H9 (cell line): ENCODE measurements at regions not wholly inside any gene's neighbourhood (a gene's known extent, or its start where the extent isn't known, plus 50 kb on each side); places are given as distances from the start of the nearest gene placed in this dataset.

ENCODE experiments used
- DNase-seq: peaks from one replicate; pipeline ENCODE4 v3.0.0-alpha.2; 2017
- H2AFZ ChIP-seq: one replicate; pipeline ENCODE4 v1.6.1; 2013; ENCODE audit warnings: mild to moderate bottlenecking, low read length, control low read depth, moderate library complexity
- H2AK5ac ChIP-seq: 2 replicates; pipeline ENCODE4 v1.6.1; 2013; ENCODE audit warnings: low read length, control low read depth, mixed read lengths; ENCODE audit not compliant: insufficient read length
- H2BK120ac ChIP-seq: one replicate; pipeline ENCODE4 v1.6.1; 2013; ENCODE audit warnings: low read depth, mild to moderate bottlenecking, low read length, control low read depth, inconsistent platforms; ENCODE audit not compliant: poor library complexity, severe bottlenecking
- H2BK12ac ChIP-seq: 2 replicates; pipeline ENCODE4 v1.6.1; 2013; ENCODE audit warnings: low read length, control low read depth, mixed read lengths, low read depth; ENCODE audit not compliant: insufficient read length
- H2BK15ac ChIP-seq: 2 replicates; pipeline ENCODE4 v1.6.1; 2013; ENCODE audit warnings: low read depth, low read length, control low read depth
- H2BK20ac ChIP-seq: one replicate; pipeline ENCODE4 v1.6.1; 2013; ENCODE audit warnings: low read depth, mild to moderate bottlenecking, low read length, control low read depth, inconsistent platforms; ENCODE audit not compliant: poor library complexity, severe bottlenecking
- H2BK5ac ChIP-seq: 2 replicates; pipeline ENCODE4 v1.6.1; 2013; ENCODE audit warnings: low read length, control low read depth, mixed read lengths; ENCODE audit not compliant: insufficient read length
- H3K14ac ChIP-seq: 2 replicates; pipeline ENCODE4 v1.6.1; 2013; ENCODE audit warnings: low read length, control low read depth; ENCODE audit not compliant: insufficient read depth
- H3K18ac ChIP-seq: 2 replicates; pipeline ENCODE4 v1.6.1; 2013; ENCODE audit warnings: low read depth, mild to moderate bottlenecking, mixed read lengths, low read length, control low read depth; ENCODE audit not compliant: insufficient read length
- H3K23ac ChIP-seq: 2 replicates; pipeline ENCODE4 v1.6.1; 2013; ENCODE audit warnings: low read length, control low read depth, mixed read lengths, low read depth; ENCODE audit not compliant: insufficient read length
- H3K23me2 ChIP-seq: 2 replicates; pipeline ENCODE4 v1.6.1; 2013; ENCODE audit warnings: low read depth, mild to moderate bottlenecking, mixed read lengths, low read length, control low read depth; ENCODE audit not compliant: insufficient read length, poor library complexity, severe bottlenecking
- H3K27ac ChIP-seq: 2 replicates; pipeline ENCODE4 v1.5.1; 2013; ENCODE audit warnings: low read length, control low read depth, mixed read lengths, low read depth; ENCODE audit not compliant: insufficient read length
- H3K27me3 ChIP-seq: 2 replicates; pipeline ENCODE4 v1.6.1; 2013; ENCODE audit warnings: low read length, control low read depth, inconsistent platforms; ENCODE audit not compliant: insufficient read depth
- H3K4ac ChIP-seq: 2 replicates; pipeline ENCODE4 v1.6.1; 2013; ENCODE audit warnings: low read depth, mild to moderate bottlenecking, control low read depth, inconsistent platforms, low read length, moderate library complexity
- H3K4me1 ChIP-seq: 2 replicates; pipeline ENCODE4 v1.6.1; 2013; ENCODE audit warnings: low read length, control low read depth, inconsistent platforms; ENCODE audit not compliant: insufficient read depth
- H3K4me2 ChIP-seq: 2 replicates; pipeline ENCODE4 v1.6.1; 2013; ENCODE audit warnings: low read length, control low read depth, mixed read lengths; ENCODE audit not compliant: insufficient read length, insufficient read depth
- H3K56ac ChIP-seq: 2 replicates; pipeline ENCODE4 v1.6.1; 2013; ENCODE audit warnings: low read depth, mild to moderate bottlenecking, mixed read lengths, low read length, control low read depth; ENCODE audit not compliant: insufficient read length
- H3K79me1 ChIP-seq: 2 replicates; pipeline ENCODE4 v1.6.1; 2013; ENCODE audit warnings: low read depth, mild to moderate bottlenecking, moderate library complexity, low read length, control low read depth, inconsistent platforms; ENCODE audit not compliant: insufficient read depth, poor library complexity, severe bottlenecking
- H3K79me2 ChIP-seq: 2 replicates; pipeline ENCODE4 v1.6.1; 2013; ENCODE audit warnings: low read length, control low read depth, inconsistent platforms; ENCODE audit not compliant: insufficient read depth
- H3K9ac ChIP-seq: 2 replicates; pipeline ENCODE4 v1.6.1; 2013; ENCODE audit warnings: low read length, control low read depth, mixed read lengths; ENCODE audit not compliant: insufficient read length; ENCODE audit errors: extremely low read depth
- H3K9me3 ChIP-seq: one replicate; pipeline ENCODE4 v1.6.1; 2013; ENCODE audit warnings: low read depth, low read length, inconsistent platforms; ENCODE audit not compliant: control insufficient read depth
- H3T11ph ChIP-seq: one replicate; pipeline ENCODE4 v1.6.1; 2013; ENCODE audit warnings: mild to moderate bottlenecking, low read length, control low read depth, inconsistent platforms
- H4K20me1 ChIP-seq: one replicate; pipeline ENCODE4 v1.6.1; 2013; ENCODE audit not compliant: control insufficient read depth, insufficient read length, insufficient read depth
- H4K5ac ChIP-seq: 2 replicates; pipeline ENCODE4 v1.6.1; 2013; ENCODE audit warnings: low read depth, mild to moderate bottlenecking, mixed read lengths, low read length, control low read depth; ENCODE audit not compliant: insufficient read length
- H4K8ac ChIP-seq: replicated peaks from 2 replicates; pipeline ENCODE4 v1.6.1; 2013; ENCODE audit warnings: low read length, control low read depth, mixed read lengths, low read depth; ENCODE audit not compliant: insufficient read length
- H4K91ac ChIP-seq: 2 replicates; pipeline ENCODE4 v1.6.1; 2013; ENCODE audit warnings: low read depth, mild to moderate bottlenecking, moderate library complexity, mixed read lengths, low read length, control low read depth; ENCODE audit not compliant: insufficient read length
- H3K27ac Mint-ChIP-seq, 3 experiments: 2 replicates in 2 of 3; 3 replicates in 1 of 3; pipeline ENCODE4 v1.8.0; 2020 to 2021; ENCODE audit warnings: mixed read lengths in 3 of 3, mild to moderate bottlenecking in 1 of 3, moderate library complexity in 1 of 3
- H3K27me3 Mint-ChIP-seq: 2 replicates; pipeline ENCODE4 v1.8.0; 2021; ENCODE audit warnings: low read depth, mild to moderate bottlenecking, moderate library complexity, mixed read lengths
- H3K36me3 Mint-ChIP-seq, 3 experiments: 2 replicates in 2 of 3; 3 replicates in 1 of 3; pipeline ENCODE4 v1.8.0; 2020 to 2021; ENCODE audit warnings: low read depth in 3 of 3, mixed read lengths in 3 of 3; ENCODE audit not compliant: insufficient read depth in 1 of 3
- H3K4me1 Mint-ChIP-seq, 2 experiments: 2 replicates each; pipeline ENCODE4 v1.8.0; 2020; ENCODE audit warnings: mixed read lengths in 2 of 2
- H3K4me3 Mint-ChIP-seq, 2 experiments: 2 replicates in 1 of 2; 3 replicates in 1 of 2; pipeline ENCODE4 v1.8.0; 2020 to 2021; ENCODE audit warnings: mild to moderate bottlenecking in 2 of 2, mixed read lengths in 2 of 2, moderate library complexity in 1 of 2
- H3K9me3 Mint-ChIP-seq, 2 experiments: 2 replicates in 1 of 2; 3 replicates in 1 of 2; pipeline ENCODE4 v1.8.0; 2020; ENCODE audit warnings: mild to moderate bottlenecking in 2 of 2, mixed read lengths in 2 of 2, moderate library complexity in 1 of 2
- CTCF ChIP-seq: fragments of 200-600 bp; sonication (generic); conservative IDR thresholded peaks from 3 replicates; pipeline ENCODE4 v1.8.0; 2021; ENCODE audit warnings: antibody characterized with exemption, mild to moderate bottlenecking
- WGBS: extraction: QIAGEN DNeasy Blood & Tissue Kit; methylation state at CpG from one replicate; pipeline ENCODE4 v1.1.7; 2013; ENCODE audit warnings: missing lambda C conversion rate, low lambda C conversion rate, mixed read lengths; ENCODE audit not compliant: insufficient read length; ENCODE audit errors: extremely low coverage; 5-methylcytosine and 5-hydroxymethylcytosine counted together

GRCh38 chr10:25696013-25696708, 237.9 kb upstream of the MYO3A start:
- Mint-ChIP-seq H3K9me3 (no peaks in the 10 kb centered on the region; a peak in 1 of 5 replicates), H3K27me3 (no peaks in the 10 kb centered on the region), H3K4me1 (no peaks in the 10 kb centered on the region), H3K27ac (no peak overlapping the region), H3K36me3 (no peaks in the 10 kb centered on the region), H3K4me3 (no peak overlapping the region)
- Histone ChIP-seq H3K27me3 (no peaks in the 10 kb centered on the region; the same call in 1 of the 2 replicates), H3K18ac (no peak overlapping the region), H2AK5ac (no peak overlapping the region), H4K8ac (no peak overlapping the region), H3K27ac (no peak overlapping the region), H3K23ac (no peak overlapping the region), H2BK12ac (no peak overlapping the region), H4K20me1 (no peaks in the 10 kb centered on the region), H3K9me3 (no peaks in the 10 kb centered on the region), H3K4me2 (no peak overlapping the region), H3T11ph (no peak overlapping the region), H3K9ac (no peak overlapping the region), H3K4ac (no peak overlapping the region), H3K4me1 (no peaks in the 10 kb centered on the region; the same call in 1 of the 2 replicates), H2BK15ac (no peak overlapping the region), H3K79me1 (no peaks in the 10 kb centered on the region), H3K14ac (no peak overlapping the region), H4K91ac (no peak overlapping the region), H2BK120ac (no peak overlapping the region), H4K5ac (no peak overlapping the region), H2BK5ac (no peak overlapping the region), H3K23me2 (no peaks in the 10 kb centered on the region), H2BK20ac (no peak overlapping the region), H3K56ac (no peak overlapping the region), H3K79me2 (no peaks in the 10 kb centered on the region), H2AFZ (no peak overlapping the region)
- no peak for DNase-seq
- no CpG with 5 or more reads among the region's 6 CpGs for WGBS
- peak; percentile 51 for TF ChIP-seq CTCF
